NCI-H2081 treated with DMSO at 0.1 percent for 48 hours (cell line): ENCODE measurements at regions not wholly inside any gene's neighbourhood (a gene's known extent, or its start where the extent isn't known, plus 50 kb on each side); places are given as distances from the start of the nearest gene placed in this dataset.
A peak's percentile ranks its signal among the peaks of the same experiment; 100 is the strongest.

Experiments
- DNase-seq: peaks from one replicate; lab custom pipeline; 2025; lab: John Stamatoyannopoulos, UW

DNA sequence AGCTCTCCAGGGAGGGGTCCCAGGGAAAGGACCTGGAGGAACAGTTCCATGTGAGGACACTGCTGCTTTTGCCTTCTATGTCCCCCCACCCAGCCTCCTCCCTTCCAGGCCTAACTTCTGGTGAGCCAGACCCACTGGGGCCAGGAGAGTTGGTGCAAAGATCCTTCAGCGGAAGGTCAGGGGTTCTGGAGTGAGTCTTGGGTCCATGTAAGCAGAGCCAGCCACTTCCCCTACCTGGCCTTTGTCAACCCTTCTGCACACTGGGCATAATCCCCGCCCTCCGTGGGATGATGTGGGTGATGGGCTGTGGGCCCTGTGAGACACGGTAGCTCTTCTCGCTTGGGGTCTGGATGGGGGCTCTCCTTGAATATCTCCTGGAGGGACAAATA, 76.9 kb downstream of the RHOB start:
- DNase-seq, result no peak

DNA sequence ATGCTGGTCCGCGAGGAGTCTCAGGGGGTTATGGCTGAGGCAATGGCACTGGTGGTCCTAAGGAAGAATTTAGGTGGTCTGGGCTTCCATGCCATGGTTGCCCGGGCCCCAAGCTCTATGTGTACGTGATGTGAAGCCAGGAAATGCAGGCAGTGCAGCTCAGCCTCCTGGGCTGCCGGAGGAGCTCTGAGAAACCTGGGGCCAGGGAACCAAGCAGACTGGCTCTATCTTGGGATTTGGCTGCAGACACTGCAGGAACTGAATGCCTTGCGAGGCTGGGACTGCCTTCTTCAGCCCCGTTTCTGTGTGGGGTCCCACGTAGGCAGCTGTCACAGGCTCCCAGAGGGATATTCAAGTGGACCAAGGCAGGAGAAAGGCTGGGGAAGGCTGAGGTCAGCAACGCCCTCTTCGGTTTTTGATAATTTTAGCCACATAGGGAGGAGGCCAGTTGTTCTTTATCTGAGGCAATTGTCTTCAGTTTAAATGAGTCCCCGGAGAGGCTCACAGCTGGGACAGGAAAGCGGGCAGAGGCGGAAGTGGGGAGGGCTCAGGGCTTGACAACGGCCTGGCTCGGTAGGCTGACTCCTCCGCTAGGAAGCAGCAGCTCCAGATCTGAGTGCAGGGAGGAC, 77.7 kb downstream of the RHOB start:
- no peak for DNase-seq

GRCh38 chr2:20525041-20526035, 78.5 kb downstream of the RHOB start:
- no peak for DNase-seq

DNA sequence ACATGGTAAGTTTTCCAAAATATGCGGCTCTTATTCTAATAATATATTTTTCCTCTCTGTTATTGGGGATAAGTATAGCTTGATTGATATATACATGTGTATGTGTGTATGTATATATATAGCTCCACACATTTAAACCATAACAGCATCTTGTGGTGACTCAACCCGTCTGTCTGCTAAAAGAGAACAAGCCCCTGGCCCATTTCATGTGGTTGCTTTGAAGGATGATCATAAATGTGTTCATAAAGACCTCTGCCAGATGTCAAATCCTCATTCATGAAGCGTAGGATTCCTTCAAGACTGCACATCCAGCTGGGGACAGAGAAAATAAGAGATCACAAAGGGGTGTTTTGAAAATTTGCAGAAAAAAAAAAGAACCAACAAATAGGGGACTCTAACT, 79.3 kb downstream of the RHOB start:
- DNase-seq, result no peak

DNA sequence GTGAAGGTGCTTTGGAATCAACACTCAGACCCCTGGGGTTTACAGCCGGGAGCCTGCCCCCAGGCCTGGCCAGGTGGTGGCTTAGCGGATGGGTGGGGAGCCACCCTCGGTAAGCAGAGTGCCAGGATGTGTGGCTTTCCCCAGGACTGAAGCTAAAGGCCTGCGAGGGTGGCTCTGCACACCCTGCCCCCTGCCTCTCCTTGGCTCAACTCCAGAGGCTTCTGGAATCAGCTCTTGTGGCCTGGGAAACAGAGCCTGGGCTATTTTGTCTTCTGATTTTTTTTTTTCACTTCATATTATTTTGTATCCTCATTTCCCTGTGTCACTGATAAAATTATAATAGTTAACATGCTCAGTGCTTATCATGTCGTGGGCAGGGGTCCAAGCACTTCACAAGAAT, 79.8 kb downstream of the RHOB start:
- DNase-seq, result peak; percentile 7

- DNase-seq, result no peak
Measured at GRCh38 chr2:20528713-20529112, 81.8 kb downstream of the RHOB start.

- no peak for DNase-seq
Measured at GRCh38 chr2:20530520-20530919, 83.6 kb downstream of the RHOB start.

DNA sequence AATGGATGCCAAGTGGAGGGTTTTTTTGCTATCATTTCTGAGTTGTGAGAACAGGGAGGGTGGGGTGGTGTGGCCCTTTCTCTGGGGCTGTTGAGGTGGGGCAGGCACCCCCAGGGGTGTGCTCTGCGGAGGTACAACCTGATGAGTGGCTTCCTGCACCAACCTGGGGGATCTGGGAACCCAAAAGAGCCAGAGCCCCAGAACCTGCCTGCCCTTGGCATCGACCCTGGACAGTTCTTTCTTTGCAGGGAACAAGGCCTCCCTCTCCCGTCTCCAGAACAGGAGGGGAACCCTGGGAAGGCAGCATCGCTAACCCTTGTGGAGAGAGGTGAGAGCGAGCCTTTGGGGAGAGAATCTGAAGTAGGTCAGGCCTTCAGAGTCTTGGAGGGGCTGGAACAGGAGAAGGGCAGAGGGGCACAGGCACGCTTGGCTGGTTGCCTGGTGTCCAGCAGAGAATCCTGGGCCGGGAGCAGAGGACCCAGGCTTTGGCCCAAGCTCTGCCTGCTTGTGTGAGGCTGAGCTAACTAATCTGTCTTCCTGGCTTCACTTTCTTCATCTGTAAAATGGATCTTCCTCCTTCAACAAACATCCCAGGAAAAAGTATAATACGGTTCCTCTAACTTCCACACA, 84.9 kb downstream of the RHOB start:
- no peak for DNase-seq

- no peak for DNase-seq
Measured at GRCh38 chr2:20532634-20533437, 86.0 kb downstream of the RHOB start.

DNA sequence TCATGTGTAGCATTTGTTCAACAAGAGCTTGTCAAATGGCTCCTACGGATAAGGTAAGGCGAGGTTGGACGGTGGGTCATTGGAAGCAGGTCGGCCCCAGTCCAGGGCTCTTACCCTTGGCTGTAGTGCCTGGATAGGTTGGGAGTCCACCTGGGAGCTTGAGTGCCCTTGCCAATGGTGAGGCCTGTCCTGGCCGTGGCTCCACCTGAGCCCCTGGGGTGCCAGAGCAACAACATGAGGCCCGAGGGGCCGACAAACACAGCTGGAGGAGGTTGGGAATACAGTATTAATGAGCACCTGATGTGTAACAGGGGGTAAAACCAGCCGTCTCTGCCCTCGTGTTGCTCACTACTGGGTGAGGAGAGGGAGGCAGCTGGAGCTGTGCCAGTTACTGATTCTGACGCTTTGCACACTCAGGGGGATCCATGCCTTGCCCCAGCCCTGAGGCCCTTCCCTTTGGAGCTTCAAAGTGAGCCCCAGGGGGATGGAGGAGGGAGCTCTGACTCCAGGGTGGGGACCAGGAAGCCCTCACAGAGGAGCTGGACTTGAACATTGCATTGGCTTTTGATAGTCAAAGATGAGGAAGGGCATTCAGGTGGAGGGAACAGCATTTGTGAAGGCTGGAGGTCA, 87.2 kb downstream of the RHOB start:
- no peak for DNase-seq

DNA sequence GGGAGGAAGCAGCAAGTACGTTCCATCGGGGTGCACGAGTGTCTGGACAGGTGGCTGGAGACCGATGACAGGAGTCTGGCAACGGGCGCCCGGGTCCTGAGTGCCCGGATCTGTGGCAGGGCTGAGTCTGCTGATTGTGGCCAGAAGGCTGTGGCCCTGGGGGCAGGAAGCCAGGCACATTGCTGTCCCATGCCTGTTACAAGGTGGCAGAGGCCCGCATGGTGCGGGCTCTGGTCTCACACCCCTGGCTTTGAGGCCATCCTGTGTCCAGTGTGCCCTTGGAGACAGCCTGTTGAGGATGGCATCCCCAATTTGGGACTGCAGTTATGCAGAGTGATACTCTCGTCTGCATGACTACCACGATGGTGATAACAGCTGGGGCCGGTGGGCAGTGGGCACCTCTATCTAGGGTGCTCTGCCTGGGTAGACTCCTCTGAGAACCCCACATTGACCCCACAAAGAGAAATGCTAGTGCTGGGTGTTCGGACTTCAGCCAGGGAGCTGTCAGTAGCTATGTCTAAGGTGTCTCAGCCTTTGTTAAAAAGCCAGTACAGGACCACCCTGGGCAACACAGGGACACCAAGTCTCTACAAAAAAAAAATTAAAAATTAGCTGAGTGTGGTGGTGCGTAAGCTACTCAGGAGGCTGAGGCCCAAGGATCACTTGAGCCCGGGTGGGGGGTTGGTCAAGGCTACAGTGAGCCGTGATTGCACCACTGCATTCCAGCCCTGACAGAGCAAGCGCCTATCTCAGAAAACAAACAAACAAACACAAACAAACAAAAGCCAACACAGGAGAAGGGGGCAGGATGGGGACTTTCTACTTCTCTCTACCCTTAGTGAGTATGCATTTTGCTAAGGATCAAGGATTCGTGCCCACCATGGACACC, 88.3 kb downstream of the RHOB start:
- no peak for DNase-seq

DNA sequence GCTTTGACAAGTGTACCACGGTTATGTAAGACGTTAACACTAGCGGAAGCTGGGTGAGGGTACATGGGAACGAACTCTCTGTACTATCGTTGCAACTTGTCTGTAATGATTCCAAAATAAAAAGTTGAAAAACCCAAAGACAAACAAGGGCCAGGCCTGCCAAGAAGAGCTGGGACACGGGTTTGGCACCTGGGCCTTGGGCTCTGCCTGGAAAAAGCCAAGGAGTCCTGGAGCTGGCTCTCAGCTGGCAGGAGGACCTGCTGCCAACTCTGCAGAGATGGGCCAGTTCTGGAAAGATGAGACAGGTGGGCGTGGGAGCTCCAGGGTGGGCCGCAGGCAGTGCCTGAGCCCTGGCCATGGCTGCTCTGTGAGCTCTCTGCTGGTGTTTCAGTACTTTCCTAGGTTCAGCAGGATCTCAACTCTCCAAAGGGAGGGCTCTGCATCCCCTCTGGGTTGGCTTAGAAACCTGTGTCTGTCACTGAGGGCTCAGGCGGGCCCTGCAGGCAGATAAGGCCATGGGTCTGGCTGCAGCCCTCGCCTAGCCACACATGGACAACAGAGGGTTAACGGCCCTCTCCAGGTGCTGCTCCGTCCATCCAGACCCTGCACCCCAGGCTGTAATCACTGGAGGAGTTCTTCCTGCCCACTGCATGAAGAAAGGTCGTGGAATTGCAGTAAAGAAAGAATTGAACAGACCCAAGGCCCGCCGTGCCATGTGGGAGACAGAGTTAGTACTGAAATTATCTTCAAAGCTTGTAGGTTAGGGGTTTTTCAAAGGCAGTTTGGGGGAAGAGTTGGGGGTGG, 89.9 kb downstream of the RHOB start:
- DNase-seq, result no peak

- no peak for DNase-seq
Measured at GRCh38 chr2:20537423-20538307, 90.8 kb downstream of the RHOB start.

- DNase-seq, result no peak
Measured at GRCh38 chr2:20538308-20539132, 91.6 kb downstream of the RHOB start.

DNA sequence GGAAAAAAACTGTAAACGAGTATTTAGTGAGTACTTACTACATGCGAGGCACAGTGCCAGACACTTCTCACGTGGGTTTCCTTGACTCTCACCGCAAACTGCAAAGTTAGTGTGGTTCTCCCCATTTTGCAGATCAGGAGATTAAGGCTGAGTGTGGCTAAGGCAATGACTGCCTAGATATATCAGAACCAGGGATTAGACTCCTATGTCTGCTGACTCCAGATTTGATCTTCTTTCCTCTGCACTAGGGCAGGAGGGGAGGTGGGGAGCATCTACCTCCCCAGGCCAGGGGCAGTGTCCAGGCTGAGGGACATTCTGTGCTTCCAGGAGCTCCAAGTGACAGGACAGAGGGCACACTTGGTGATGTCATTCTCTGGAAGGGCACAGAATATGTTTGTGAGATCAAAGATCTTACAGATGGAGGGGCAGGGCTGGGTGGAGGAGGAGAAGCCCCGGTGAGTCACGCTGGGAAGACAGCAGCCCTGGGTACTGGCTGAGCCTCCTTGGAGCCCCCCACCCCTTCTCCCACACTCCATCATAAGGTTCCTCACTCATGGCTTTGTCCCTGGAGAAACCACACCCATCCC, 92.4 kb downstream of the RHOB start:
- DNase-seq, result no peak

DNA sequence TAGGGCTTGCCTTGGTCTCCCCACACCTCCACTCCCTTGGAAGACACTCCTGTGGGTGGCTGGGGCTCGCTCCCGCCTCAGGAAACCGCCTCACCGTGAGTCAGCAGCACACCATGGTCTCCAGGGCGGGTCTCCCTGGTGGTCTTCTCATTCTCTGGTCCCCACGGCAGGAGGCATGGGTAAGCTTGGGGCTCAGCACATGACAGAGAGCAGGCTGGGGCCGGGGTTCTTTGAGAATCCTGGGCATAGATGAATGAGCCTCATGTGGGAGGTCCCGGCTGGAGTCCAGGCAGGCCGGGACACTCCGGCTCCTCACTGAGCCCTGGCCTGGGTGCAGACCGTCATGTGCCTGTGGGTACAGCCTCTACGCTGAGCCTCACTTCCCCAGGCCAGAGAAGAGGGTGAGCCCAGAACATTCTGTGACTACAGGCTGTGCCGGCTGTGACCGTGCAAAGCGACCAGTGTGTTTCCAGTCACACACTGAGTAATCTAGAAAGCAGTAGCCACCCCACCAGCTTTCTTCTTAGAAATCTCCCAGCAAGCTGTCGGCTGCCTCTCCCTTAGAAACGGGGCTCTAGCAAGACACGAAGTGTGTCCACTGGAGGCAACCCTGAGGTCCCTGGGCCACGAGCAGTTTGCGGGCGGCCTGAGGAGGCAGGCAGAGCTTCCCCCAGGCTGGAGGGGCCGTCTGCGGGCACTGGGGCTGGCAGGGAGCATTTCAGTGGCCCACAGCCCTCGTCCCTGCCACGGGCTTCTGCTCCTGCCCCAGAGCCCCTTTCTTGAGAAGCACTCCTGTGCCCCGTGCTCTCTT, 93.1 kb downstream of the RHOB start:
- DNase-seq, result no peak
